Activated CD4-positive, alpha-beta T cell treated with anti-CD3 and anti-CD28 coated beads, Interleukin-2, amount 50 U/mL, for 4 hours (primary cell): ENCODE measurements at regions not wholly inside any gene's neighbourhood (a gene's known extent, or its start where the extent isn't known, plus 50 kb on each side); places are given as distances from the start of the nearest gene placed in this dataset.
"Not testable (repeated sequence)": the region's sequence is repeated elsewhere in the genome, so short reads cannot be mapped to it uniquely, and the experiment has no call there.

ENCODE experiments used
- DNase-seq, 2 experiments: peaks; one replicate each; pipeline ENCODE4 v3.0.0-alpha.2; 2020

DNA sequence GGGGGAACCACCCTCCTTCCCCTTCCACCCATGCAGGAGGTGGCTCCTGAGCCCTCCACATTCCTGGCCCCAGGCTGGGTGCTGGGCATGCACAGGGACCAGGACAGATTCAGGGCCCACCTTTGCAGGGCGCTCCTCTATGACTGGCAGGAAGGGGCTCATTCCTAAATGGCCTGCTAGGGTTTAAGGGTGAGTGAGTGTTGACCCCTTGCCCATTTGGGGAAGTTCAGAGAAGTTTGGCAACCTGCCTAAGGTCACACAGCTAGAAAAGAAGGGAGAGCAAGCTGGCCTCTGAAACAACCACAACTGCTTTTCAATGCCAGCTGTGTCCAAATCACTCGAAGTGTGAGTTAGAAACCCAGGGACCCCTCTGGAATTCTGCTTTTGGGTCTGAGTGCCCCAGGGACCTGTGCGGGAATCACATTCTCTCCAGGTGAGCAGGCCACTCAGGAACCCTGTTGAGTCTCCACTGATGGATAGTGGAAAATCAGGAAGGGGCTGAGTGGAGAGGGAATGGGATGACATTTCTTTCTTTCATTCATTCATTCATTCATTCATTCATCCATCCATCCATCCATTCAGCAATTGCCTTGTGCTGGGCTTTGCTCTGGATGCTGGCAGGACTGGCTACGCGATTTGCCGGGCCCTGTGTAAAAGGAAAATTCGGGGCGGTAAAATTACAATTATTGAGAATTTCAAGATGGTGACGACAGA lies 191.9 kb downstream of the C9orf50 start:
- no peak for DNase-seq

DNA sequence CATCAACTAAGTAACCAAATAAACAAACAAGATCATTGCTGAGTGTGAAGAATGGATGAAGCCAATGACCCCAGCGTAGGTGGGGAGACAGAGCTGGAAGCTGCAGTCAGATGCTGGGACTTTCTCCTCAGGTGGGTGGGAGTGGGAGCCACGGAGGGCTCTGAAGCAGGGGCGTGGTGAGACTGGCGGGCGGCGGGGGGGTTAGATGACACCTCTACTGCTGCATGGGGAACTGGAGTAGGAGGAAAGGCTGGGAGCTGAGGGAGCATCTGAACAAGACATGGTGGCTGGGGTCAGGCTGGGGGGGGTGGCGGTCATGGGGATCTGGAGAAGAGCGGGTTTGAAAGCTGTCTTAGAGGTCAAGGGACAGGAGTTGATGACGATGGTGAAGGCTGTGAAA lies 193.8 kb downstream of the C9orf50 start:
- DNase-seq, result no peak

- not testable (repeated sequence) for DNase-seq
Measured at GRCh38 chr9:129423755-129424154, 197.1 kb downstream of the C9orf50 start.

DNA sequence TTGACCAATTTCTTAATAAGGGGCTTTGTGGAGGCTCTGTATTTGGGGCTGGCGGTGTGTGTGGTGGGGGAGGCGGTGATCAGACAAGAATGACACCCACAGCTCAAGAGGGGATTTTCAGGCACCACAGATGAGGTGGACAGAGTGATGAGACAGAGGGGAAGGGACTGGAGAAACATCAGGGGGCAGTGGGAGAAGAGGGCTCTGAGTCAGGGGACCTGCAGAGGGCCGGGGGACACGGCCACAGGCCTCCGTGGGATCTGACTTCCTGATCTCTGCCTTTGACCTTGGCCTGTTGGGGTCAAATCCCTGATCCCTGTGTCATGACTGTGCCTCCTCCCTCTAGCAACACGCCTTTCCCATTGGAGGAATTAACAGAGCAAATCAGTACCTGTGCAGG lies 197.7 kb downstream of the C9orf50 start:
- DNase-seq, result no peak

- DNase-seq, result no peak
Measured at GRCh38 chr9:129422843-129423192, 198.1 kb downstream of the C9orf50 start.

DNA sequence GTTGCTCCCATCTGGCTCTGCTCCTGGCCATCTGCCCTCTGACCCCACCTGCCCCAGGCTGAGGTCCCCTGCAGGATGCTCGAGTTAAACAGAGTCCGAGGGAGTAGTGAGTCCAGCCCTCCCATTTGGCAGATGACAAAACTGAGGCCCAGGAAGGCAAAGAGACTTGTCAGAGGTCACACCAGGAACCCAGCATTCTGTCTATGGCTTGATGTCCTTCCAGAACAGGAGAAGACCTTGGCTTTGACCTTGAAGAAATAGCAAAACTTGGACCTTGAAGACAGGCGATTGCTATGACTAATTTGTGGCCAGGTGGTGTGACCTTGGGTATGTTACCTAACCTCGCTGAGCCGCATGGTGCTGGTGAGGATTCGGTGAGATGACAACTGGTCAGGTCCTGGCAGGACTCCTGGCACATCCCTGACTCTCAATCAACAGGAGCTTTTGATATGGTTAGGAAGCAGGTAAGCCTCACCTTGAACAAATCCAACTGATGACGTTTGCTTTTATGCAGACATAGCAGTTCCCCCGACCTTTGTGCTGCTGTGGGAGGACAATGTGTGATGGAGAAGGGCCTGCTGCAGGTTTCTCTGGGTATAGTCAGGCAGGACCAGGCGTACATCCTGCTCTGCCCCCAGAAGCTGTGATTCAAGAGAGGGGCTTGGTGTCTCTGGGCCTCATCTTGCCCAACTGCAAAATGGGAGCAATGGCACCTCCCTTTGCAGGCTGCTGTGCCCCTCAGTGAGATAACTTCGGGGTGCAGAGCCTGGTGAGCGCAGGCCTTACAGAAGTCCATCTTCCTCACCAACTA lies 198.7 kb downstream of the C9orf50 start:
- no peak for DNase-seq

GRCh38 chr9:129421371-129421770 lies 199.5 kb downstream of the C9orf50 start:
- no peak for DNase-seq

DNA sequence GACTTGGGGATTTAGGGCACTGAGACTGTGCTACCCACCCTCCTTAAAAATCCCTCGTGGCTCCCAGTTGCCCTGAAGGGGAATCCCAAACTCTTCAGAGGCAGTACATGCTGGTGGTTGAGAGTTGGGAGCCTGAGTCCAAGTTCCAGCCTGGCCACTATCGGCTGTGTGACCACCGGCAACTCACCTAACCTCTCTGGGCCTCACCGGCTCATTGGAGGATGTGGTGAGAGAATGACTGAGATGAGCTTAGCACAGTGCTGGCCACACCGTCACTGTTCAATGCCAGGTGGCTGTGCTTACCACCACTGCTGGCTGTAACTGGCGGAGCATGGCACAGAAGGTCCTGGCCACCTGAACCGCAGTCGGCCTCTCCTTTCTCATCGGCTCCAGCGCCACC lies 200.2 kb downstream of the C9orf50 start:
- DNase-seq, result no peak

DNA sequence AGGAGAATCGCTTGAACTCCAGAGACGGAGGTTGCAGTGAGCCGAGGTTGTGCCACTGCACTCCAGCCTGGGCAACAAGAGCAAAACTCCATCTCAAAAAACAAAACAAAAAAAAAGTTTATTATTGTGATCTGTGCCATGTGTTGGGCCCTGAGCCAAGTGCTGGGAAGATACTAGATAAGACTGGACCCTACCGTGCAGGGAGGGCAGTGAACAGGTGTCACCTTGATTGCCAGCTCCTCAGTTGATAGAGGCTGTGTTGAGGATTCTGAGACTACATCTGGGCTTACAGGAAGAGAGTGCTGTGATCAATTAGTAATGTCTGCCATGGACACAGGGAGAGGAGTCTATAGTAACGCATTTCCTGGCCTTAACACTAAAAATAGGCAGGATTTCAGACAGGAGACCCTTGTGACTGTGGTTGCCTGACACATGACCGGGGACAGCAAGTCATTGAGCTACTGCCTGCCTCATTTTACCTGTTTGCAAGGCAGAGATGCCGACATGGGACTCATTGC lies 201.5 kb downstream of the C9orf50 start:
- no peak for DNase-seq

- DNase-seq, result no peak
Measured at GRCh38 chr9:129418451-129418850, 202.4 kb downstream of the C9orf50 start.

- no peak for DNase-seq
Measured at GRCh38 chr9:129416821-129417539, 203.9 kb downstream of the C9orf50 start.

DNA sequence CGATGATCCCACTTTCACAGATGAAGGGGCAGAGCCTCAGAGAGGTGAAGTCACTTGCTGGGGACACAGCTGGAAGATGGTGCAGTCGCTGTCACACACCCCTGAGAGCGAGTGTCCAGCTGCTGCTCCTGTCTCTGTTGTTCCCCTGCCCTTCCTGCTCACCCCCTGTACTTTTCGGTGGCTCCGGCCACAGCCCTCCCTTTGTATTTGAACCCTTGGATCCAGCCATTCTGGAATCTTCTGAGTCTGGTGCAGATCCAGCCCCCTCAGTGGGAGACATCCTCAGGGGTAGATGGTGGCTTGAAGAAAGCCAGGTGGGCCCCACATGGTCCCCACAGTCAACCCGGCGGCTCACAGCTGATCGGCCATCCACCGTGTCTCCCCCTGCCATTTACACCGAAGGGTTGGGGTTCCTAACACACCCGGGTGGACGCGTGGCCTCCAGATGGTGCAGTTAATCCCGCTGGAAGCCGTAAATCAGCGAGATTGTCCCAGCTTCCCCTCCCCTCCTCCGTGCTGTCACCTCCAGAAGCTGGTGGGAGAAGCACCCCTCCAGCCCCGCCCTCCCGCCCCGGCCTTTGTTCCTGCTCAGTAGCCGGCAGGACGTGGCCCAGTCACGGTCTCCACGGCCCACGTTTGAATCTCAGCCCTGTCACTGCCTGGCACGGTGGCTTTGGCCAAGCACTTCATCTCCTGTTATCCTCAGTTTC lies 204.8 kb downstream of the C9orf50 start:
- DNase-seq, result no peak

GRCh38 chr9:129414993-129415941 lies 205.6 kb downstream of the C9orf50 start:
- no peak for DNase-seq

DNA sequence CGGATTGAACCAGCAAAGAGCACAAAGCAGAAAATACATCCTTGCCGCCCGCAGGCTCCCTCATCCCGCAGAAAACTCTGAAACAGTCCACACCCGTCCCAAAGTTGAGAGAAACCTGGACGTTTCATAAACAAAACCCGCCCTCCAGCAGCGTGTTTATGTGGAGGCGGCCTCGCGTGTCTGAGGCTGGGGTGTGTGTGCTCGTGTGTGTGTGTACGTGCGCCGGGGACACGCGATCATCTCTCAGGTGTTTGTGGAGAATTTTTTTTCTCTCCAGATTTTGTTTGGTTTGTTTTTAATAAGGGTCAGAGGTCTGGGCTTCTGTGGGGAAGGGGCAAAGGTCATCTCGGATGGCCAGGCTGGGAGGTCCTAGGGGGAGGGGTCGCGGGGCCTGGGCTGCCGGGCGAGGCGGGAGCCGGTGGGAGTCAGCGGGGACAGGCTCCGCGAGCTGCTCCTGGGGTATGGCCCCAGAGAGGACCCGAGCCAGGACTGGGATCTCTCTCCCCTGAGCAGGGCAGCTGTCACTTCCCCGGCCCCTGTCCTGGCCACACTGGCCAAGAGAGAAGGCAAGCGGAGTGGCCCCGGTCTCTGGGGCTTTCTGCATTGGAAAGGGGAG lies 206.4 kb downstream of the C9orf50 start:
- DNase-seq, result peak; percentile 48 to 50

DNA sequence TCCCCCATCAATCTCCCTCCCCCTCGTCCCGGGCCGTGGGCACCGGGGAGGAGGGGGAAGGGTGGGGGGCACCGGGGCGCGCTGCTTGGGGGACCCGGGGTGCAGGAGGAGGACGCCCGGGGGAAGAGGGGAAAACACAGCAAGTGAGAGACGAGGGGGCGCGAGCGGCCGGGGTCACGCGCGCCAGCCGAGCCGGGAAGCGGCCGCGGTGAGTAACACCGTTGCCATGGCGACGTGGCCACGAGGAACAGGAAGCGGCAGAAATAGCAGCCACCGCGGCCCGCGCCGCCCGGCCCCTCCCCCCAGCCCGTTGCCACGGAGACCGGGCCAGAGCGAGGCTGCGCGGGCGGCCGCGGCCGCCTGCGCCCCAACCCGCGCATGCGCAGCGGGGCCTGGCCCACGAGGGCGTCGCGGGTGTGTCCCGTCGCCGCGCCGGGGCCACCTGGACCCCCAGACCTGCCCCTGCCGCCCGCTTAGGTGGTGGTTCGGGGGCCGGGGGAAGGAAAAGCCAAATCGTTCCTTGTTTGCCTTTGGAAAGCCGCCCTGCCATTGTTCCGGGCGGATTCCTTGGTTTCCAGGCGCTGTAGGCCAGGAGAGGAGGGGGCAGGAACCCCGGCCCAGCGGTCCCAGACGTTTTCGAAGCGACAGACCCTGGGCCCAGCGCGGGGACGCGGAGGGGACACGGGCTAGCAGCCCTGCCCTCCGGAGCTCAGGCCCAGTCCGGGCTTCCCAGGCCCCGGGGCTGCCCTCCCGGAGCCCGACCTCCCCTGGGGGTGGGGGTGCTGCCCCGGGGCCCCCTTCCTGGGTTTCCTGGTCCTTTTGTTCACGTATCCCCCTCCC lies 207.1 kb downstream of the C9orf50 start:
- DNase-seq, result peak; percentile 98 to 99

- peak; percentile 26 to 29 for DNase-seq
Measured at GRCh38 chr9:129412814-129413536, 207.9 kb downstream of the C9orf50 start.

DNA sequence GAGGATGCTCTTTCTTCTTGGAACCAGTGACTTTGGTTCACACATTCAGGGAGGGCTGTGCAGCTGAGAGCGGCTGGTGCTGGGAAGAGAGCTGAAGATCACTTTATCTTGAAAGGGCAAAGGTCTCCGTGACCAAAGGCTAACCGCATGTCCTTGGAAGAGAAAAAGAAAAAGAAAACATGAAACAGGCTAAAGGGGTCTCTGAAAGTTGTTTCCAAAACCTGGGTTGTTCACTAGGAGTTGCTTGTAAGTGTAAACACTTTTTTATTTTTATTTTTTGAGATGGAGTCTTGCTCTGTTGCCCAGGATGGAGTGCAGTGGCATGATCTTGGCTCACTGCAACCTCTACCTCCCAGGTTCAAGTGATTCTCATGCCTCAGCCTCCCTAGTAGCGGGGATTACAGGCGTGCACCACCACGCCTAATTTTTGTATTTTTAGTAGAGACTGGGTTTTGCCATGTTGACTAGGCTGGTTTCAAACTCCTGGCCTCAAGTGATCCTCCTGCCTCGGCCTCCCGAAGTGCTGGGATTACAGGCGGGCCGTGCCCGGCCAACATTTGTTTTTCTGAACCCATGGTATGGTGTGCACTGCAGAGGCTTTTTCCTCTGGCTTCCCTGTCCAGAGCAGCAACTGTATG lies 208.6 kb downstream of the C9orf50 start:
- not testable (repeated sequence) for DNase-seq

GRCh38 chr9:129411501-129412175 lies 209.3 kb downstream of the C9orf50 start:
- DNase-seq, result no peak
